A673 (cell line): ENCODE measurements at regions not wholly inside any gene's neighbourhood (a gene's known extent, or its start where the extent isn't known, plus 50 kb on each side); places are given as distances from the start of the nearest gene placed in this dataset.
A peak's percentile ranks its signal among the peaks of the same experiment; 100 is the strongest.

Source experiments
- BruUV-seq: library from RNA; stranded (reverse); fragments of 400-500 nt; replicated peaks from 2 replicates; lab custom pipeline; 2021; lab: Mats Ljungman, UMichigan
- CTCF ChIA-PET: fragments of 300-600 bp; sonication (Branson Sonifier 250); formaldehyde crosslinking; loops from one replicate; lab custom pipeline; 2022; ENCODE audit warnings: antibody characterized with exemption; lab: Charles Lee
- POLR2A ChIA-PET: fragments of 300-600 bp; sonication (Branson Sonifier 250); formaldehyde crosslinking; loops from one replicate; lab custom pipeline; 2022; ENCODE audit warnings: antibody characterized with exemption; ENCODE audit not compliant: low non-redundant PET; lab: Charles Lee
- DNase-seq: peaks from one replicate; pipeline ENCODE4 v3.0.0-alpha.2; 2015; ENCODE audit warnings: low spot score
- H3K27ac ChIP-seq: fragments of 200-600 bp; sonication (generic); 2 replicates; pipeline ENCODE4 v1.5.1; 2016; ENCODE audit warnings: mixed run types, low read depth, mild to moderate bottlenecking, mixed read lengths, antibody characterized with exemption, low read length; ENCODE audit not compliant: poor library complexity, severe bottlenecking
- H3K27me3 ChIP-seq: fragments of 200-600 bp; sonication (generic); replicated peaks from 2 replicates; pipeline ENCODE4 v1.6.1; 2017; ENCODE audit warnings: mixed run types, low read depth, mild to moderate bottlenecking, mixed read lengths, antibody characterized with exemption, low read length; ENCODE audit not compliant: insufficient read depth, poor library complexity
- H3K36me3 ChIP-seq: fragments of 200-600 bp; sonication (generic); 2 replicates; pipeline ENCODE4 v1.6.1; 2016; ENCODE audit warnings: mixed run types, mild to moderate bottlenecking, mixed read lengths, antibody characterized with exemption, low read length; ENCODE audit not compliant: insufficient read depth, poor library complexity, severe bottlenecking
- H3K4me1 ChIP-seq: fragments of 200-600 bp; sonication (generic); 2 replicates; pipeline ENCODE4 v1.6.1; 2017; ENCODE audit warnings: mixed run types, mild to moderate bottlenecking, mixed read lengths, antibody characterized with exemption, low read length; ENCODE audit not compliant: insufficient read depth, poor library complexity, severe bottlenecking
- H3K4me3 ChIP-seq: fragments of 200-600 bp; sonication (generic); 2 replicates; pipeline ENCODE4 v1.5.1; 2016; ENCODE audit warnings: low read depth, mixed run types, mild to moderate bottlenecking, mixed read lengths, low read length; ENCODE audit not compliant: poor library complexity, severe bottlenecking
- H3K9me3 ChIP-seq: fragments of 200-600 bp; sonication (generic); 2 replicates; pipeline ENCODE4 v1.6.1; 2016; ENCODE audit warnings: mixed run types, low read depth, mild to moderate bottlenecking, mixed read lengths, antibody characterized with exemption, low read length; ENCODE audit not compliant: poor library complexity, severe bottlenecking
- CTCF ChIP-seq: fragments of 300-800, 200-600 bp; sonication (generic); conservative IDR thresholded peaks from 2 replicates; pipeline ENCODE4 v1.5.1; 2017; ENCODE audit warnings: low read depth, mild to moderate bottlenecking, antibody characterized with exemption, low read length, moderate library complexity, mixed read lengths
- EZH2 ChIP-seq: fragments of 200-600 bp; sonication (generic); IDR thresholded peaks from 2 replicates; pipeline ENCODE4 v1.6.1; 2017; ENCODE audit warnings: borderline replicate concordance, low read depth, mild to moderate bottlenecking, mixed read lengths, antibody characterized with exemption, low read length; ENCODE audit not compliant: poor library complexity, severe bottlenecking
- intact Hi-C: fragments of 100-400 bp; cut with micrococcal nuclease; formaldehyde crosslinking; loops from one replicate; pipeline ENCODE4 v1.10.0; 2022; ENCODE audit not compliant: unreplicated experiment

GRCh38 chr5:142405814-142406395, 81.1 kb upstream of the SPRY4 start:
- Histone ChIP-seq H3K27me3 (no peaks in the 10 kb centered on the region), H3K36me3 (no peaks in the 10 kb centered on the region), H3K9me3 (no peaks in the 10 kb centered on the region), H3K4me3 (no peak overlapping the region), H3K27ac (no peak overlapping the region), H3K4me1 (peaks cover 43% of the 10 kb centered on the region)
- POLR2A ChIA-PET: no interaction called here
- CTCF ChIA-PET: no interaction called here
- intact Hi-C loops: no loop called here
- no peak for TF ChIP-seq CTCF
- TF ChIP-seq EZH2: no peak
- no TSS peak for BruUV-seq
- no peak for DNase-seq

- ChIA-PET POLR2A (no interaction called here), CTCF (no interaction called here)
- DNase-seq: no peak
- H3K27ac ChIP-seq: peak overlapping the region; percentile 80
- H3K27me3 ChIP-seq: no peaks in the 10 kb centered on the region
- H3K9me3 ChIP-seq: no peaks in the 10 kb centered on the region
- no TSS peak for BruUV-seq
- no peaks in the 10 kb centered on the region for H3K36me3 ChIP-seq
- no peak overlapping the region for H3K4me3 ChIP-seq
- intact Hi-C loops: no loop called here
- TF ChIP-seq CTCF: no peak
- no peak for TF ChIP-seq EZH2
- H3K4me1 ChIP-seq: peaks cover 51% of the 10 kb centered on the region
Observed at GRCh38 chr5:142405023-142405422, 80.2 kb upstream of the SPRY4 start.

GRCh38 chr5:142404046-142404477, 79.2 kb upstream of the SPRY4 start:
- H3K27ac ChIP-seq: peak overlapping the region; percentile 80
- H3K4me1 ChIP-seq: peaks cover 60% of the 10 kb centered on the region
- no peak overlapping the region for H3K4me3 ChIP-seq
- ChIA-PET CTCF (no interaction called here), POLR2A (no interaction called here)
- no TSS peak for BruUV-seq
- intact Hi-C loops: loop anchor here (5.0 kb wide), 1 partner anchor 143 kb away; no protein-coding TSS in a partner anchor
- H3K9me3 ChIP-seq: no peaks in the 10 kb centered on the region
- TF ChIP-seq EZH2 (no peak), CTCF (no peak)
- H3K27me3 ChIP-seq: no peaks in the 10 kb centered on the region
- no peak for DNase-seq
- no peaks in the 10 kb centered on the region for H3K36me3 ChIP-seq
